ENCODE measurements at regions not wholly inside any gene's neighbourhood (a gene's known extent, or its start where the extent isn't known, plus 50 kb on each side); places are given as distances from the start of the nearest gene placed in this dataset.

DNA sequence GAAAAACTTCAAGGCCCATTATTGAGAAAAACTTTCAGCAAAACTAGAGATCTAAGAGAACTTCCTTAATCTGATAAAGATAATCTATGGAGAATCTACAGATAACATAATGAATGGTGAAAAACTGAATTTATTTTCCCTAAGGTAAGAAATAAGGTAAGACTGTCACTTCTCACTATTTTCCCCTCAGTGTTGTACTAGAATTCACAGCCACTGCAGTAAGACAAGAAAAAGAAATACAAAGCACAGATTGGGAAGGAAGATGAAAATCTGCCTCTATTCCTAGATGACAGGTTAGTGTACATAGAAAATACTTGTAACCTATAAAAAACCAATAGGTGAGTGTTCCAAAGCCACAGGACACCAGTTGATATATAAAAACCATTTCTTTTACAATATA, 220.7 kb upstream of the SHH start:
- intact Hi-C loops (cut with DNase I, micrococcal nuclease), result no loop called here
- H3K27me3 ChIP-seq (ENCODE audit: control insufficient read depth in 1 of 2, insufficient read depth in 2 of 2, low read length in 2 of 2), result no peaks in the 10 kb centered on the region
- DNase-seq (no peak), ATAC-seq (ENCODE audit: poor library complexity) (no peak)
- Mint-ChIP-seq H3K36me3 (ENCODE audit: low read depth) (no peaks in the 10 kb centered on the region), H3K4me1 (ENCODE audit: low read depth) (peaks cover 6% of the 10 kb centered on the region), H3K9me3 (peaks cover 4% of the 10 kb centered on the region), H3K27me3 (no peaks in the 10 kb centered on the region), H3K27ac (no peak overlapping the region), H3K4me3 (no peak overlapping the region)
- H3K4me1 ChIP-seq (ENCODE audit: insufficient read depth, low read length), result no peaks in the 10 kb centered on the region
- H3K36me3 ChIP-seq (ENCODE audit: insufficient read depth, low read length), result no peaks in the 10 kb centered on the region
- H3K27ac ChIP-seq (ENCODE audit: low read depth in 1 of 2, low read length in 2 of 2), result no peak overlapping the region
- POLR2A ChIA-PET, result no interaction called here
- CTCF ChIA-PET, result no interaction called here
- TF ChIP-seq, protein P1, sequence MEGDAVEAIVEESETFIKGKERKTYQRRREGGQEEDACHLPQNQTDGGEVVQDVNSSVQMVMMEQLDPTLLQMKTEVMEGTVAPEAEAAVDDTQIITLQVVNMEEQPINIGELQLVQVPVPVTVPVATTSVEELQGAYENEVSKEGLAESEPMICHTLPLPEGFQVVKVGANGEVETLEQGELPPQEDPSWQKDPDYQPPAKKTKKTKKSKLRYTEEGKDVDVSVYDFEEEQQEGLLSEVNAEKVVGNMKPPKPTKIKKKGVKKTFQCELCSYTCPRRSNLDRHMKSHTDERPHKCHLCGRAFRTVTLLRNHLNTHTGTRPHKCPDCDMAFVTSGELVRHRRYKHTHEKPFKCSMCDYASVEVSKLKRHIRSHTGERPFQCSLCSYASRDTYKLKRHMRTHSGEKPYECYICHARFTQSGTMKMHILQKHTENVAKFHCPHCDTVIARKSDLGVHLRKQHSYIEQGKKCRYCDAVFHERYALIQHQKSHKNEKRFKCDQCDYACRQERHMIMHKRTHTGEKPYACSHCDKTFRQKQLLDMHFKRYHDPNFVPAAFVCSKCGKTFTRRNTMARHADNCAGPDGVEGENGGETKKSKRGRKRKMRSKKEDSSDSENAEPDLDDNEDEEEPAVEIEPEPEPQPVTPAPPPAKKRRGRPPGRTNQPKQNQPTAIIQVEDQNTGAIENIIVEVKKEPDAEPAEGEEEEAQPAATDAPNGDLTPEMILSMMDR (IDR thresholded peaks at IDR 0.05), result no peak
- peaks cover 5 to 11% of the 10 kb centered on the region in 2 experiments for H3K9me3 ChIP-seq (ENCODE audit: control insufficient read depth in 1 of 2, insufficient read depth in 1 of 2, low read length in 2 of 2)
- H3K4me3 ChIP-seq (ENCODE audit: low read length), result no peak overlapping the region

DNA sequence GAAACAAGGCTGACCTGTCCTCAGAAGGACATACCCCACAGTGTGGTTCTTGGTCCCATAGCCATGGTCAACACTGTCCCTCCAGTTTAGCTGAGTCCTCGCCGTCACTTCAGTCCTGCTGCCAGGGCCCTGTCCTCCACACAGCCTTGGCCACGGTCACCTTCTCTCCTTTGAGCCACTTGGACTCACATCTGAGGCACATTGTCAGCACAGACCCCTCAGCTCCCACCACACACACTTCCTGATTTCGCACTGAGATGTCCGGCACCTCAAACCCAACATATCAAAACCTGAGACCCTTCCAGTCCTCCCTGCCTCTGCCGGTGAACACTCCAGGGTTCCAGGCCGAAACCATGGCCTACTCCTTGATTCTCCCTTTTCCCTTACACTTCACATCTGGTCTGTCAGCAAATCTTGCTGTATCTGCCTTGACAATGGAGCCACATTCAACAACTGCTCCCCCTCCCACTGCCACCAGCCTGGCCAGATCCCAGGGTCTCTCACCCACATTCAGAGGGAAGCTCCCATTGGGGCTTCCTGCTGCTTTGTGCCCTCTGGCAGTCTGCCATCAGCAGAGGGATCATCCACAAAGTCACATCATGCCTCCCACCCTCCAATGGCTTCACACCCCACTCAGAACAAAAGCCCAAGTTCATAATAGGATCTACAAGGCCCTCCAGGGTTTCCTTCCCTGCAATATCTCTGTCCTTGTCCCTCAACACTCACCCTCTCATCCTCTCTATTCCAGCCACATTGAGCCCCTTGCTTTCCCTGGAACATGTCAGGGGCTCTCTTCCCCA, 219.6 kb upstream of the SHH start:
- H3K9me3 Mint-ChIP-seq, result peaks cover 4% of the 10 kb centered on the region
- no peaks in the 10 kb centered on the region for H3K36me3 Mint-ChIP-seq (ENCODE audit: low read depth)
- Histone ChIP-seq H3K27ac (ENCODE audit: low read depth in 1 of 2, low read length in 2 of 2) (no peak overlapping the region), H3K27me3 (ENCODE audit: control insufficient read depth in 1 of 2, insufficient read depth in 2 of 2, low read length in 2 of 2) (no peaks in the 10 kb centered on the region), H3K9me3 (ENCODE audit: control insufficient read depth in 1 of 2, insufficient read depth in 1 of 2, low read length in 2 of 2) (peaks cover 5 to 11% of the 10 kb centered on the region in 2 experiments), H3K4me1 (ENCODE audit: insufficient read depth, low read length) (no peaks in the 10 kb centered on the region), H3K36me3 (ENCODE audit: insufficient read depth, low read length) (no peaks in the 10 kb centered on the region), H3K4me3 (ENCODE audit: low read length) (no peak overlapping the region)
- H3K4me1 Mint-ChIP-seq (ENCODE audit: low read depth), result peaks cover 6% of the 10 kb centered on the region
- no peak overlapping the region for H3K27ac Mint-ChIP-seq
- ATAC-seq (ENCODE audit: poor library complexity) (no peak), DNase-seq (no peak)
- no peak overlapping the region for H3K4me3 Mint-ChIP-seq
- CTCF ChIA-PET, result no interaction called here
- no peaks in the 10 kb centered on the region for H3K27me3 Mint-ChIP-seq
- intact Hi-C loops (cut with DNase I, micrococcal nuclease), result no loop called here
- TF ChIP-seq, protein P1 (IDR thresholded peaks at IDR 0.05), result no peak
- POLR2A ChIA-PET, result no interaction called here

DNA sequence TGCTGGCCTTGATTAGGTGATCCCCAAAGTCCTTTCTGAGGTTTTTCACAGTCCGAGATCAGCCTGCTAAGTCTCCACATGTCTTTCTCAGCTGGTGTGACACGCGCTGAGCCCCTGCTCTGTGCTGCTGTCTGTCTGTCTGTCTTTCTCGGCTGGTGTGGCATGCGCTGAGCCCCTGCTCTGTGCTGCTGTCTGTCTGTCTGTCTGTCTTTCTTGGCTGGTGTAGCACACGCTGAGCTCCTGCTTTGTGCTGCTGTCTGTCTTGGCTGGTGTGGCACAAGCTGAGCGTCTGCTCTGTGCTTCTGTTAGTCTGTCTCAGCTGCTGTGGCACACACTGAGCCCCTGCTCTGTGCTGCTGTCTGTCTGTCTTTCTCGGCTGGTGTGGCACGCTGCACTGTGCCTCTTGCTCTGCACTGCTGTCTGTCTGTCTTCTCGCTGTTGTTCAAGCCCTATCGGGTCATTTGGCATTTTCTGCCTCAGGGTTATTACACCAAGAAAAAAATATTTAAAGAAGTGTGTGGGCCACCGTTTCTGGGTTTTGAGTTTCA, 217.3 kb upstream of the SHH start:
- no peaks in the 10 kb centered on the region for H3K36me3 Mint-ChIP-seq (ENCODE audit: low read depth)
- H3K4me3 ChIP-seq (ENCODE audit: low read length), result no peak overlapping the region
- H3K36me3 ChIP-seq (ENCODE audit: insufficient read depth, low read length), result no peaks in the 10 kb centered on the region
- intact Hi-C loops (cut with DNase I, micrococcal nuclease), result no loop called here
- DNase-seq (no peak), ATAC-seq (ENCODE audit: poor library complexity) (no peak)
- peaks cover 5 to 11% of the 10 kb centered on the region in 2 experiments for H3K9me3 ChIP-seq (ENCODE audit: control insufficient read depth in 1 of 2, insufficient read depth in 1 of 2, low read length in 2 of 2)
- H3K4me1 Mint-ChIP-seq (ENCODE audit: low read depth), result peaks cover 5% of the 10 kb centered on the region
- H3K27me3 Mint-ChIP-seq, result no peaks in the 10 kb centered on the region
- H3K27ac ChIP-seq (ENCODE audit: low read depth in 1 of 2, low read length in 2 of 2), result no peak overlapping the region
- ChIA-PET CTCF (no interaction called here), POLR2A (no interaction called here)
- no peaks in the 10 kb centered on the region for H3K27me3 ChIP-seq (ENCODE audit: control insufficient read depth in 1 of 2, insufficient read depth in 2 of 2, low read length in 2 of 2)
- no peak overlapping the region for H3K27ac Mint-ChIP-seq
- no peak overlapping the region for H3K4me3 Mint-ChIP-seq
- TF ChIP-seq, protein P1 (IDR thresholded peaks at IDR 0.05), result no peak
- H3K4me1 ChIP-seq (ENCODE audit: insufficient read depth, low read length), result no peaks in the 10 kb centered on the region
- peaks cover 4% of the 10 kb centered on the region for H3K9me3 Mint-ChIP-seq

Measured in CD4-positive, alpha-beta T cell (primary cell).